Transverse colon (tissue), 4 donors: ENCODE measurements at regions not wholly inside any gene's neighbourhood (a gene's known extent, or its start where the extent isn't known, plus 50 kb on each side); places are given as distances from the start of the nearest gene placed in this dataset.

Experiments
- DNase-seq: peaks from one replicate; pipeline ENCODE4 v3.0.0-alpha.2; 2019
- H3K27ac ChIP-seq, 4 donors: fragments of 200-600 bp; sonication (generic); 2 replicates each; pipeline ENCODE4 v1.5.1; 2016 to 2018; ENCODE audit warnings: inconsistent platforms in 4 of 4
- H3K27me3 ChIP-seq: fragments of 200-600 bp; sonication (generic); 2 replicates; pipeline ENCODE4 v1.5.1; 2017; ENCODE audit warnings: inconsistent platforms
- H3K36me3 ChIP-seq, 4 donors: fragments of 200-600 bp; sonication (generic); 2 replicates each; pipeline ENCODE4 v1.5.1; 2017 to 2019; ENCODE audit warnings: inconsistent platforms in 4 of 4
- H3K4me1 ChIP-seq, 4 donors: fragments of 200-600 bp; sonication (generic); 2 replicates each; pipeline ENCODE4 v1.5.1; 2017 to 2020; ENCODE audit warnings: inconsistent platforms in 4 of 4
- H3K4me3 ChIP-seq, 4 donors: fragments of 200-600 bp; sonication (generic); 1 replicate in 1 of 4; 2 replicates in 3 of 4; pipeline versions ENCODE4 v1.5.1 to v1.6.1; 2017 to 2019; ENCODE audit warnings: inconsistent platforms in 4 of 4
- H3K9me3 ChIP-seq, 2 donors: fragments of 200-600 bp; sonication (generic); 2 replicates each; pipeline ENCODE4 v1.5.1; 2017 to 2019; ENCODE audit warnings: inconsistent platforms in 2 of 2
- EP300 ChIP-seq: sonication (generic); formaldehyde crosslinking; IDR thresholded peaks from one replicate; pipeline ENCODE4 v1.6.1; 2017; ENCODE audit warnings: antibody characterized with exemption, low read depth
- POLR2A ChIP-seq: fragments of 450-650 bp; IDR thresholded peaks from one replicate; pipeline ENCODE4 v1.6.1; 2016; ENCODE audit warnings: antibody characterized with exemption, mild to moderate bottlenecking, moderate library complexity
- POLR2AphosphoS5 ChIP-seq, 3 donors: sonication (generic); formaldehyde crosslinking; IDR thresholded peaks; one replicate each; pipeline ENCODE4 v1.6.1; 2016; ENCODE audit warnings: antibody characterized with exemption in 3 of 3
- WGBS, 2 donors: methylation state at CpG; one replicate each; pipeline ENCODE4 v1.1.5; 2018; ENCODE audit warnings: low coverage in 1 of 2; 5-methylcytosine and 5-hydroxymethylcytosine counted together
- in situ Hi-C, 4 donors: fragments of 200-750 bp; cut with MboI; loops; one replicate each; pipeline versions ENCODE4 v1.15.0 to v1.15.1; 2017; ENCODE audit warnings: low sequenced_read_pairs in 3 of 4, low pct_ligation_motif_present in 1 of 4, low pct_unique_long_range_greater_than_20kb in 1 of 4
- intact Hi-C: fragments of 100-400 bp; cut with DNase I; formaldehyde crosslinking; loops from one replicate; pipeline ENCODE4 v1.15.1; 2023; ENCODE audit warnings: low total_unique reads
- TF ChIP-seq, protein P1 (sequence below), 5 experiments: fragments of 200-600 bp in 3 of 5; fragments of 450-650 bp in 2 of 5; sonication (generic) in 3 of 5; IDR thresholded peaks; 1 replicate in 2 of 5; 2 replicates in 3 of 5; pipeline ENCODE4 v1.5.1; 2016 to 2017; ENCODE audit warnings: antibody characterized with exemption in 5 of 5, inconsistent platforms in 3 of 5, mild to moderate bottlenecking in 2 of 5, moderate library complexity in 1 of 5

DNA sequence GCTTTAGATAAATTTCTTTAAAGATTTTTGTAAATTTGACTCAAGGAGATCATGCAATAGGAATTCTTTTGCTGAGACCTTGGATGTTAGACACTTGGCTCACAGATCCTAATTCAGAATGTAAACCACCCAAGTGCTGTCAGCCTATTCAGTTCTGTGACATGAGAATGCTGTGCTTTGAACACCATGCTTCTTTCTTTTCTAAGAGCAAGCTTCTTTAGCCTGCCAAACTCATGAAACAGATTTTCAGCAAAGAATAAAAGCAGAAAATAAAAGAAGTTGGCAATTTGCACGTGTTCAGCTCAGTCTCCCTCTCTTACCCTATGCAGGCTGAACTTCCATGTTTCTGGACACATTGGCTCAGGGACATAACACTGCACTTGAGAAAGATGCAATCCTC lies 845.8 kb downstream of the UQCRFS1 start:
- no peaks in the 10 kb centered on the region for H3K27me3 ChIP-seq
- no peak for DNase-seq
- H3K36me3 ChIP-seq, result no peaks in the 10 kb centered on the region
- intact Hi-C loops (no loop called here), in situ Hi-C loops (no loop called here)
- TF ChIP-seq POLR2A, result no peak
- H3K9me3 ChIP-seq, result no peaks in the 10 kb centered on the region
- H3K27ac ChIP-seq, result no peak overlapping the region
- WGBS, 2 donors, result 48 to 60% methylated on average over 1 of the region's 1 CpG
- no peaks in the 10 kb centered on the region for H3K4me1 ChIP-seq
- no peak overlapping the region for H3K4me3 ChIP-seq

DNA sequence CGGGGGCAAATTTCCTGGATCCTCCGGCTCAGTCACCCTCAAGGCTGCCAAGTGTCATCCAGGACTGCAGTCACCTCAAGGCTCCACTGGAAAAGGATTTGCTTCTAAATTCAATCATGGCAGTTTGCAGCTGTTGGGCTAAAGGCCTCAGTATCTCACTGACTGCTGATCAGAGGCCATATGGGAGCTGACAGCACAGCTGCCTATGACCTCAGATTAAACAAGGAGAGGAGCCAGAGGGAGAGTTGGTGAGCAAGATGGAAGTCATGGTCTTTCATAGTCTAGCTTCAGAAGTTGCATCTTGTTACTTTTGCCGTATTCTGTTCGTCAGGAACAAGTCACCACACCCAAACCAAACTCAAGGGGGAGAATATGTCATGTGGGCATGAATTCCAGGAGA lies 849.7 kb downstream of the UQCRFS1 start:
- TF ChIP-seq EP300 (no peak), POLR2A (no peak), POLR2AphosphoS5 (IDR thresholded peaks at IDR 0.05) (no peak)
- TF ChIP-seq, protein P1, sequence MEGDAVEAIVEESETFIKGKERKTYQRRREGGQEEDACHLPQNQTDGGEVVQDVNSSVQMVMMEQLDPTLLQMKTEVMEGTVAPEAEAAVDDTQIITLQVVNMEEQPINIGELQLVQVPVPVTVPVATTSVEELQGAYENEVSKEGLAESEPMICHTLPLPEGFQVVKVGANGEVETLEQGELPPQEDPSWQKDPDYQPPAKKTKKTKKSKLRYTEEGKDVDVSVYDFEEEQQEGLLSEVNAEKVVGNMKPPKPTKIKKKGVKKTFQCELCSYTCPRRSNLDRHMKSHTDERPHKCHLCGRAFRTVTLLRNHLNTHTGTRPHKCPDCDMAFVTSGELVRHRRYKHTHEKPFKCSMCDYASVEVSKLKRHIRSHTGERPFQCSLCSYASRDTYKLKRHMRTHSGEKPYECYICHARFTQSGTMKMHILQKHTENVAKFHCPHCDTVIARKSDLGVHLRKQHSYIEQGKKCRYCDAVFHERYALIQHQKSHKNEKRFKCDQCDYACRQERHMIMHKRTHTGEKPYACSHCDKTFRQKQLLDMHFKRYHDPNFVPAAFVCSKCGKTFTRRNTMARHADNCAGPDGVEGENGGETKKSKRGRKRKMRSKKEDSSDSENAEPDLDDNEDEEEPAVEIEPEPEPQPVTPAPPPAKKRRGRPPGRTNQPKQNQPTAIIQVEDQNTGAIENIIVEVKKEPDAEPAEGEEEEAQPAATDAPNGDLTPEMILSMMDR (IDR thresholded peaks at IDR 0.05), result no peak
- no peaks in the 10 kb centered on the region for H3K36me3 ChIP-seq
- H3K4me1 ChIP-seq, result no peaks in the 10 kb centered on the region
- in situ Hi-C loops (no loop called here), intact Hi-C loops (no loop called here)
- no peak overlapping the region for H3K27ac ChIP-seq
- H3K27me3 ChIP-seq, result no peaks in the 10 kb centered on the region
- no peaks in the 10 kb centered on the region for H3K9me3 ChIP-seq
- no peak for DNase-seq
- WGBS, 2 donors, result 78 to 85% methylated on average over 2 to 4 of the region's 4 CpGs
- H3K4me3 ChIP-seq, result no peak overlapping the region

DNA sequence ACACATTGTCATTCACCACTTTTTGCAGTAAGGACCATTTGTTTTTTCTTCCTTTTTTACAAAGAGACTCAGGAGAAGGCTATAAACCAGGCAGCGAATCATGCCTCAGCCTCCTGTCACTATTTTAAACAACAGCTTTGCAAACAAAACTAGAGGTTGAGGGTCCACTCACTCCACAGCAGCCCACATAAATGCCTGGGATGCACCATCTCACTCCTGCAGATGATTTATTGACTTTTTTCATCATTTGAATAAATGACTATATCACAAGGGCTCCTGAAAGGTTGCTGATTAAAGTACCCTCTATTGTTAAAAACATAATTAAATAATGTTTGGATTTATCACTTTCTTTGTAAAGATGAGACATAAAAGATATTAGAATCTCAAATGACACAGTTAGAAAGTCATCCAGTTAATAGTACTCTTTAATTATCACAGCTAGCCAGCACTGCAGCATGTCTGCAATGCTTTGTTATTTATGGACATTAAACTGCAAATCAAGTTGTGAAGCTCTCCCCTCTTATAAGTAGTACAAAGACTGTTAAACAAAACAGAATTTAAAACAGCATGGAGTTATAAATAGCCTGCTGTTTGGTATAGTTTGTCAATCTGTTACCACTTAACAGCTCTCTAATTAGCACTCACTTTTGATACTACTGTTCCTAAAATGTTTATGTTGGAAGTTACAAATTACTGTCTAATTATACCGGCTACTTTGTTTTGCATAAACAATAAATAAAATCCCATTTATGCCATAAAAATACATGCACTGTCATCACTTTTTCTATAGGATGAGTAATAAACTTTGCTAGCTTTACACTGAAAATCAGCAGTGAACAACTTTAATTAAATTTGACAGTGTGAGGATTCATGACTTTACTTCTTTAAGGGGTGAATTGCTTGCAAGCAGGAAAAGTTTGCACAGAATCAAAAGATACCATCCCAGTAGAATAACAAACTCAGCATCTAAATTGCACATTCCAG lies 853.2 kb downstream of the UQCRFS1 start:
- TF ChIP-seq EP300, result no peak
- TF ChIP-seq, protein P1 (IDR thresholded peaks at IDR 0.05), result no peak
- TF ChIP-seq POLR2AphosphoS5 (IDR thresholded peaks at IDR 0.05), result no peak
- H3K27ac ChIP-seq, result no peak overlapping the region
- 55 to 68% methylated on average over 2 of the region's 2 CpGs for WGBS, 2 donors
- in situ Hi-C loops, result no loop called here
- H3K27me3 ChIP-seq, result no peaks in the 10 kb centered on the region
- intact Hi-C loops, result no loop called here
- no peaks in the 10 kb centered on the region for H3K4me1 ChIP-seq
- H3K36me3 ChIP-seq, result no peaks in the 10 kb centered on the region
- no peak overlapping the region for H3K4me3 ChIP-seq
- DNase-seq, result no peak
- no peaks in the 10 kb centered on the region for H3K9me3 ChIP-seq

DNA sequence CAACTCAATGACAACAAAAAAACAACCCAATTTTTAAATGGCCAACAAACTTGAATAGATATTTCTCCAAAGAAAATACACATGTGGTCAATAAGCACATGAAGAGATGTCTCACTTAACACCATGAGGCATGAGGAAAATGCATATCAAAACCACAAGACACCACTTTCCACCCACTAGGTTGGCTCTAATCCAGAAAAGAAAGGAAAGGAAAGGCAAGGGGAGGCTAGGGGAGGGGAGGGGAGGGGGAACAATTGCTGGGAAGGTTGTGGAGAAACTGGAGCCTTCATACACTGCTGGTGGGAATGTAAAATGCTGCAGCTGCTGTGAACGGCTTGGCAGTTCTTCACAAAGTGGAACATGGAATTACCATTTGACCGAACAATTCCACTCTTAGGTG lies 854.3 kb downstream of the UQCRFS1 start:
- no peak overlapping the region for H3K4me3 ChIP-seq
- DNase-seq, result no peak
- no peak overlapping the region for H3K27ac ChIP-seq
- no peaks in the 10 kb centered on the region for H3K9me3 ChIP-seq
- no peaks in the 10 kb centered on the region for H3K27me3 ChIP-seq
- H3K4me1 ChIP-seq, result no peaks in the 10 kb centered on the region
- intact Hi-C loops, result no loop called here
- WGBS, 2 donors, result 67 to 80% methylated on average over 2 of the region's 2 CpGs
- TF ChIP-seq POLR2AphosphoS5 (IDR thresholded peaks at IDR 0.05), result no peak
- TF ChIP-seq, protein P1 (IDR thresholded peaks at IDR 0.05), result no peak
- in situ Hi-C loops, result no loop called here
- no peaks in the 10 kb centered on the region for H3K36me3 ChIP-seq
